WTC11 (cell line): ENCODE measurements at regions not wholly inside any gene's neighbourhood (a gene's known extent, or its start where the extent isn't known, plus 50 kb on each side); places are given as distances from the start of the nearest gene placed in this dataset.

Experiments used
- ATAC-seq: fragments of 200-7000 bp; cut with Tn5 transposase; 2 replicates; pipeline ENCODE4 v1.10.0; 2021; ENCODE audit warnings: mild to moderate bottlenecking, moderate library complexity
- CTCF ChIA-PET: fragments of 300-600 bp; sonication (Branson Sonifier 250); formaldehyde crosslinking; loops from one replicate; lab custom pipeline; 2021; ENCODE audit warnings: antibody characterized with exemption; lab: Charles Lee
- POLR2A ChIA-PET: fragments of 350-600 bp; sonication (Branson Sonifier 250); formaldehyde crosslinking; loops from one replicate; lab custom pipeline; 2021; ENCODE audit warnings: antibody characterized with exemption; lab: Charles Lee
- DNase-seq: peaks from one replicate; pipeline ENCODE4 v3.0.0; 2021; ENCODE audit warnings: low spot score
- H3K27ac Mint-ChIP-seq: 2 replicates; pipeline ENCODE4 v1.8.0; 2021; ENCODE audit warnings: mixed read lengths
- H3K27me3 Mint-ChIP-seq: 2 replicates; pipeline ENCODE4 v1.8.0; 2021; ENCODE audit warnings: low read depth, mild to moderate bottlenecking, moderate library complexity, mixed read lengths
- H3K36me3 Mint-ChIP-seq: 2 replicates; pipeline ENCODE4 v1.8.0; 2021; ENCODE audit warnings: mixed read lengths
- H3K4me1 Mint-ChIP-seq: 2 replicates; pipeline ENCODE4 v1.8.0; 2022; ENCODE audit warnings: mixed read lengths
- H3K4me3 Mint-ChIP-seq: 2 replicates; pipeline ENCODE4 v1.8.0; 2021; ENCODE audit warnings: mild to moderate bottlenecking, moderate library complexity, mixed read lengths
- H3K9me3 Mint-ChIP-seq: 2 replicates; pipeline ENCODE4 v1.8.0; 2021; ENCODE audit warnings: mixed read lengths
- AFF4 ChIP-seq: sonication (generic); formaldehyde crosslinking; IDR thresholded peaks from 2 replicates; pipeline ENCODE4 v1.8.1; 2023; ENCODE audit warnings: mild to moderate bottlenecking, missing genetic modification reagents, borderline replicate concordance
- ATF1 ChIP-seq: sonication (generic); formaldehyde crosslinking; IDR thresholded peaks from 2 replicates; pipeline ENCODE4 v1.8.1; 2023; ENCODE audit warnings: mild to moderate bottlenecking, moderate library complexity, missing genetic modification reagents
- CBFB ChIP-seq: sonication (generic); formaldehyde crosslinking; IDR thresholded peaks from 2 replicates; pipeline ENCODE4 v1.8.1; 2022; ENCODE audit warnings: mild to moderate bottlenecking, low read depth, missing genetic modification reagents
- CREB1 ChIP-seq: sonication (generic); formaldehyde crosslinking; IDR thresholded peaks from 2 replicates; pipeline ENCODE4 v1.8.0; 2023; ENCODE audit warnings: mild to moderate bottlenecking, missing genetic modification reagents
- E2F5 ChIP-seq: sonication (generic); formaldehyde crosslinking; IDR thresholded peaks from 2 replicates; pipeline ENCODE4 v1.8.1; 2022; ENCODE audit warnings: mild to moderate bottlenecking, moderate library complexity, missing genetic modification reagents
- ELF4 ChIP-seq: sonication (generic); formaldehyde crosslinking; IDR thresholded peaks from 2 replicates; pipeline ENCODE4 v1.8.1; 2022; ENCODE audit warnings: low read depth, mild to moderate bottlenecking, moderate library complexity, missing genetic modification reagents
- HMGA2 ChIP-seq: fragments of 250-450 bp; sonication (Bioruptor Pico); IDR thresholded peaks from 2 replicates; pipeline ENCODE4 v1.4.0; 2021; ENCODE audit warnings: mild to moderate bottlenecking, moderate library complexity
- JAZF1 ChIP-seq: fragments of 250-450 bp; sonication (Bioruptor Pico); IDR thresholded peaks from 2 replicates; pipeline ENCODE4 v1.9.0; 2021; ENCODE audit warnings: moderate library complexity, mild to moderate bottlenecking, inconsistent platforms
- MXD4 ChIP-seq: fragments of 250-450 bp; sonication (Bioruptor Pico); IDR thresholded peaks from 2 replicates; pipeline ENCODE4 v1.8.0; 2021; ENCODE audit warnings: mild to moderate bottlenecking, moderate library complexity, borderline replicate concordance
- NFATC4 ChIP-seq: fragments of 250-450 bp; sonication (Bioruptor Pico); IDR thresholded peaks from 2 replicates; pipeline ENCODE4 v1.9.0; 2021; ENCODE audit warnings: mild to moderate bottlenecking
- NFE2L1 ChIP-seq: sonication (generic); formaldehyde crosslinking; IDR thresholded peaks from 2 replicates; pipeline ENCODE4 v1.8.1; 2023; ENCODE audit warnings: missing genetic modification reagents
- NFYB ChIP-seq: sonication (generic); formaldehyde crosslinking; conservative IDR thresholded peaks from 2 replicates; pipeline ENCODE4 v1.8.0; 2022; ENCODE audit warnings: low read depth, missing genetic modification reagents
- ZNF219 ChIP-seq: sonication (generic); formaldehyde crosslinking; IDR thresholded peaks from 2 replicates; pipeline ENCODE4 v1.8.0; 2023; ENCODE audit warnings: missing genetic modification reagents, mild to moderate bottlenecking, borderline replicate concordance
- ZNF232 ChIP-seq: sonication (generic); formaldehyde crosslinking; IDR thresholded peaks from 2 replicates; pipeline ENCODE4 v1.8.0; 2022; ENCODE audit warnings: mild to moderate bottlenecking, missing genetic modification reagents
- ZNF416 ChIP-seq: fragments of 250-450 bp; sonication (Bioruptor Pico); IDR thresholded peaks from 2 replicates; pipeline ENCODE4 v1.9.0; 2021; ENCODE audit warnings: mild to moderate bottlenecking, inconsistent platforms
- TF ChIP-seq, protein P1 (sequence below): fragments of 250-450 bp; sonication (Bioruptor Pico); IDR thresholded peaks from 2 replicates; pipeline ENCODE4 v2.1.2; 2022; ENCODE audit warnings: mild to moderate bottlenecking, moderate library complexity
- TF ChIP-seq, protein P2 (sequence below): sonication (generic); formaldehyde crosslinking; IDR thresholded peaks from 2 replicates; pipeline ENCODE4 v1.8.0; 2023; ENCODE audit warnings: mild to moderate bottlenecking, missing genetic modification reagents
- TF ChIP-seq, protein P3 (sequence below): sonication (generic); formaldehyde crosslinking; conservative IDR thresholded peaks from 2 replicates; pipeline ENCODE4 v1.8.1; 2022; ENCODE audit warnings: mild to moderate bottlenecking, missing genetic modification reagents

DNA sequence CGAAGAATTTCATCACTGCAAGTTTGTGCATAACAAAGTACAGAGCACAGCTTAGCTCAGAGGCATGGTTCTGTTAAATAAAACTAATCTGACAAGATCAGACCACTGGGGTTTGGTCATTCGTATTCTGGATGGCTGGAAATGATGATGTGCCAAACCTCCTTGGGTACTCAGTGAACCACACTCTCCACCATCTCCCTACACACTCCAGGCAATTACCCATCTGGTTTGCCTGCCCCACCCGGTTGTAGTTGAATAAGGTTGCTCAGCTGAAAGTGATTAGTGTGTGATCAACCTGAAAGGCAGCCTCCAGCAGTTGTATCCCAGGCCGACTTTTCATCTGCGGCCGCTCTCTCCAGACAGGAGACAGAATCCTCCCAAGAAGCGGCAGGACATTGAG lies 371.4 kb downstream of the TLE1 start (continued):
- no peak for TF ChIP-seq AFF4
- TF ChIP-seq, protein P1, sequence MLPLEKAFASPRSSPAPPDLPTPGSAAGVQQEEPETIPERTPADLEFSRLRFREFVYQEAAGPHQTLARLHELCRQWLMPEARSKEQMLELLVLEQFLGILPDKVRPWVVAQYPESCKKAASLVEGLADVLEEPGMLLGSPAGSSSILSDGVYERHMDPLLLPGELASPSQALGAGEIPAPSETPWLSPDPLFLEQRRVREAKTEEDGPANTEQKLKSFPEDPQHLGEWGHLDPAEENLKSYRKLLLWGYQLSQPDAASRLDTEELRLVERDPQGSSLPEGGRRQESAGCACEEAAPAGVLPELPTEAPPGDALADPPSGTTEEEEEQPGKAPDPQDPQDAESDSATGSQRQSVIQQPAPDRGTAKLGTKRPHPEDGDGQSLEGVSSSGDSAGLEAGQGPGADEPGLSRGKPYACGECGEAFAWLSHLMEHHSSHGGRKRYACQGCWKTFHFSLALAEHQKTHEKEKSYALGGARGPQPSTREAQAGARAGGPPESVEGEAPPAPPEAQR = no peak
- TF ChIP-seq NFE2L1 (CRISPR knock-in tag) = no peak

DNA sequence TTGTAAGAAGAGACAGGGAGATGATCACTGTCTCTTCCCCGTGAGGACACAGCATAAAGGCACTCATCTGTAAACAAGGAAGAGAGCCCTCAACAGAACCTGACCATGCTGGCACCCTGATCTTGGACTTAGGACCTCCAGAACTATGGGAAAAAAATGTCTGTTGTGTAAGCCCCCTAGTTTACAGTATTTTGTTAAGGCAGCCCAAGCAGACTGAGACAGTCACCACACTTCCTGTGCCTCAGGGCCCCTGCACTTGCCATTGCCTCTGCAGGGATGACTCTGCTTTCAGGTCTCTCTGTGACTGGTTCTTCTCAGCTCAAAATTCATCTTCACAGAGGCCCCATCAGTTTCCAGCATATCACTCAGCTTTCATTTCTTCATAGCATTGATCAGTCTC lies 372.1 kb downstream of the TLE1 start:
- ChIA-PET POLR2A (no interaction called here), CTCF (no interaction called here)
- H3K4me3 Mint-ChIP-seq = no peak overlapping the region
- no peaks in the 10 kb centered on the region for H3K27me3 Mint-ChIP-seq
- ATAC-seq (no peak), DNase-seq (no peak)
- H3K4me1 Mint-ChIP-seq = no peaks in the 10 kb centered on the region
- H3K27ac Mint-ChIP-seq = no peak overlapping the region
- peaks cover 31% of the 10 kb centered on the region for H3K36me3 Mint-ChIP-seq
- H3K9me3 Mint-ChIP-seq = peaks cover 43% of the 10 kb centered on the region
- TF ChIP-seq ELF4 (CRISPR knock-in tag) = no peak

DNA sequence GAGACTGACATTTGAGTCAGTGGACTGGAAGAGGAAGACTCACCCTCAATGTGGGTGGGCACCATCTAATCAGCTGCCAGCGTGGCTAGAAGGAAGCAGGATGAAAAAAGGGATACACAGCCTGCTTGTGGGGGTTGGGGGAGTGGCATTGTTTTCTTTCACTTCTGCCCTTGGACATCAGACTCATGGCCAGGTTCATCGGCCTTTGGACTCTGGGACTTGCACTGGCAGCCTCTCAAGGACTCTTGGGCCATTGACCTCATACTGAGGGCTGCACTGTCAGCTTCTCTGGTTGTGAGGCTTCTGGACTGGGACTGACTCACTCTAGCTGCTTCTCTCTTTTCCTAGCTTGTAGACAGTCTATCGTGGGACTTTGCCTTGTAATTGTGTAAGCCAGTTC lies 374.9 kb downstream of the TLE1 start:
- Mint-ChIP-seq H3K4me3 (no peak overlapping the region), H3K27me3 (no peaks in the 10 kb centered on the region), H3K4me1 (no peaks in the 10 kb centered on the region), H3K27ac (no peak overlapping the region), H3K36me3 (peaks cover 31% of the 10 kb centered on the region), H3K9me3 (peaks cover 55% of the 10 kb centered on the region)
- CTCF ChIA-PET = no interaction called here
- no peak for DNase-seq
- TF ChIP-seq, protein P2, sequence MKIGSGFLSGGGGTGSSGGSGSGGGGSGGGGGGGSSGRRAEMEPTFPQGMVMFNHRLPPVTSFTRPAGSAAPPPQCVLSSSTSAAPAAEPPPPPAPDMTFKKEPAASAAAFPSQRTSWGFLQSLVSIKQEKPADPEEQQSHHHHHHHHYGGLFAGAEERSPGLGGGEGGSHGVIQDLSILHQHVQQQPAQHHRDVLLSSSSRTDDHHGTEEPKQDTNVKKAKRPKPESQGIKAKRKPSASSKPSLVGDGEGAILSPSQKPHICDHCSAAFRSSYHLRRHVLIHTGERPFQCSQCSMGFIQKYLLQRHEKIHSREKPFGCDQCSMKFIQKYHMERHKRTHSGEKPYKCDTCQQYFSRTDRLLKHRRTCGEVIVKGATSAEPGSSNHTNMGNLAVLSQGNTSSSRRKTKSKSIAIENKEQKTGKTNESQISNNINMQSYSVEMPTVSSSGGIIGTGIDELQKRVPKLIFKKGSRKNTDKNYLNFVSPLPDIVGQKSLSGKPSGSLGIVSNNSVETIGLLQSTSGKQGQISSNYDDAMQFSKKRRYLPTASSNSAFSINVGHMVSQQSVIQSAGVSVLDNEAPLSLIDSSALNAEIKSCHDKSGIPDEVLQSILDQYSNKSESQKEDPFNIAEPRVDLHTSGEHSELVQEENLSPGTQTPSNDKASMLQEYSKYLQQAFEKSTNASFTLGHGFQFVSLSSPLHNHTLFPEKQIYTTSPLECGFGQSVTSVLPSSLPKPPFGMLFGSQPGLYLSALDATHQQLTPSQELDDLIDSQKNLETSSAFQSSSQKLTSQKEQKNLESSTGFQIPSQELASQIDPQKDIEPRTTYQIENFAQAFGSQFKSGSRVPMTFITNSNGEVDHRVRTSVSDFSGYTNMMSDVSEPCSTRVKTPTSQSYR (CRISPR knock-in tag) = no peak
- TF ChIP-seq NFATC4 (CRISPR knock-in tag) (no peak), HMGA2 (CRISPR knock-in tag) (no peak), ZNF232 (CRISPR knock-in tag) (no peak), CREB1 (CRISPR knock-in tag) (no peak), JAZF1 (CRISPR knock-in tag) (no peak), ATF1 (no peak), ZNF416 (no peak), MXD4 (no peak), CBFB (no peak), E2F5 (CRISPR knock-in tag) (no peak), NFYB (CRISPR knock-in tag) (no peak), ZNF219 (CRISPR knock-in tag) (no peak)
- TF ChIP-seq, protein P3, sequence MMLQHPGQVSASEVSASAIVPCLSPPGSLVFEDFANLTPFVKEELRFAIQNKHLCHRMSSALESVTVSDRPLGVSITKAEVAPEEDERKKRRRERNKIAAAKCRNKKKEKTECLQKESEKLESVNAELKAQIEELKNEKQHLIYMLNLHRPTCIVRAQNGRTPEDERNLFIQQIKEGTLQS (CRISPR knock-in tag) = no peak
- ATAC-seq = no peak
- POLR2A ChIA-PET = no interaction called here
